Liver (tissue), 3 donors: ENCODE measurements at regions not wholly inside any gene's neighbourhood (a gene's known extent, or its start where the extent isn't known, plus 50 kb on each side); places are given as distances from the start of the nearest gene placed in this dataset.

ENCODE experiments used
- EGR1 ChIP-seq, 2 donors: IDR thresholded peaks; 2 replicates each; pipeline ENCODE4 v1.6.1; 2016 to 2018; ENCODE audit warnings: antibody characterized with exemption in 2 of 2, low read depth in 2 of 2
- FOXA1 ChIP-seq: IDR thresholded peaks from 2 replicates; pipeline ENCODE4 v1.6.1; 2016; ENCODE audit warnings: antibody characterized with exemption
- GABPA ChIP-seq, 2 donors: IDR thresholded peaks in 1 of 2; conservative IDR thresholded peaks in 1 of 2; 2 replicates each; pipeline ENCODE4 v1.6.1; 2016; ENCODE audit warnings: antibody characterized with exemption in 2 of 2, mild to moderate bottlenecking in 1 of 2, moderate library complexity in 1 of 2
- HNF4A ChIP-seq, 2 donors: conservative IDR thresholded peaks; 2 replicates each; pipeline ENCODE4 v1.6.1; 2016; ENCODE audit warnings: antibody characterized with exemption in 2 of 2, mild to moderate bottlenecking in 2 of 2
- HNF4G ChIP-seq: IDR thresholded peaks from 2 replicates; pipeline ENCODE4 v1.6.1; 2016; ENCODE audit warnings: antibody characterized with exemption
- RAD21 ChIP-seq, 2 donors: IDR thresholded peaks; 2 replicates each; pipeline ENCODE4 v1.6.1; 2016; ENCODE audit warnings: antibody characterized with exemption in 2 of 2, mild to moderate bottlenecking in 2 of 2
- RXRA ChIP-seq, 2 donors: IDR thresholded peaks; 2 replicates each; pipeline ENCODE4 v1.6.1; 2017 to 2018; ENCODE audit warnings: antibody characterized with exemption in 2 of 2, mild to moderate bottlenecking in 1 of 2
- SP1 ChIP-seq: IDR thresholded peaks from 2 replicates; pipeline ENCODE4 v1.6.1; 2018; ENCODE audit warnings: antibody characterized with exemption, mild to moderate bottlenecking
- TAF1 ChIP-seq: conservative IDR thresholded peaks from 2 replicates; pipeline ENCODE4 v1.6.1; 2016; ENCODE audit warnings: antibody characterized with exemption, mild to moderate bottlenecking
- YY1 ChIP-seq: IDR thresholded peaks from 2 replicates; pipeline ENCODE4 v1.6.1; 2016; ENCODE audit warnings: antibody characterized with exemption, mild to moderate bottlenecking
- TF ChIP-seq, protein P1 (sequence below): fragments of 150-350 bp; IDR thresholded peaks from 2 replicates; pipeline ENCODE4 v1.5.1; 2017; ENCODE audit warnings: improper control_type of control experiment, low read depth, low read length; ENCODE audit not compliant: missing input control
- TF ChIP-seq, protein P2 (sequence below): IDR thresholded peaks from 2 replicates; pipeline ENCODE4 v1.6.1; 2016; ENCODE audit warnings: antibody characterized with exemption, mild to moderate bottlenecking
- TF ChIP-seq, protein P3 (sequence below): IDR thresholded peaks from 2 replicates; pipeline ENCODE4 v1.6.1; 2016; ENCODE audit warnings: antibody characterized with exemption
- TF ChIP-seq, protein P4 (sequence below): IDR thresholded peaks from 2 replicates; pipeline ENCODE4 v1.6.1; 2016; ENCODE audit warnings: antibody characterized with exemption
- donor health status: healthy.
- donor health status: healthy.

DNA sequence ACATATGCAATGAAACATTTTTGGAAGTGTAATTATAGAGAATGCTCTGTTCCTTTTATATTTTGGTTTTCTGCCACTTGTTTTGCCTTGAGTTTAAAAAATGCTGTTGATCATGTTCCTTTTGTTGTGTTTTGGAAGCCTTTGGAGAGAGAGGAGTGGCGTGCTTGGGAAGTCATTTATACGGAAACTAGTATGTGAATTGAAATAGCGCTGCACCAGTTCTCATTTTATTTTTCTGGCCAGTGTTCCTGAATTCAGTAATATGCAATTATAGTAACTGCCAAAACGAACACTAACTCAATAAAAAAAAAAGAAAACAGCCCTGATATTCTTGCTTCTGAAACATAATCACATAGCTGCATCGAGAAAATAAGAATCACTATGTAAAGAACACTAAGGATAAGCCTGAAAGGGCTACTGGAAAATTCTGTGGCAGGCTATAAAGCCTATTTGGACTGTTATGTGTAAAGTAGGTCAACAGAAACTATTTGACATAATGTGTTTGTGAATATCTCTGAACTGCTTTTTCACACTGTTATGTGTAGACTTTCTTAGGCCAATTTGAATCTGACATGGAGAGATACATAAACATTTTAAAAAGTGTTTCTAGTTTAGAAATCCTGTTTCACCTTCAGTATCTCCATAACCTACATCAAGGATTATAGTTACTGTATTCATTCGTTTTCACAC lies 742.0 kb downstream of the KCNT2 start:
- TF ChIP-seq, protein P1, sequence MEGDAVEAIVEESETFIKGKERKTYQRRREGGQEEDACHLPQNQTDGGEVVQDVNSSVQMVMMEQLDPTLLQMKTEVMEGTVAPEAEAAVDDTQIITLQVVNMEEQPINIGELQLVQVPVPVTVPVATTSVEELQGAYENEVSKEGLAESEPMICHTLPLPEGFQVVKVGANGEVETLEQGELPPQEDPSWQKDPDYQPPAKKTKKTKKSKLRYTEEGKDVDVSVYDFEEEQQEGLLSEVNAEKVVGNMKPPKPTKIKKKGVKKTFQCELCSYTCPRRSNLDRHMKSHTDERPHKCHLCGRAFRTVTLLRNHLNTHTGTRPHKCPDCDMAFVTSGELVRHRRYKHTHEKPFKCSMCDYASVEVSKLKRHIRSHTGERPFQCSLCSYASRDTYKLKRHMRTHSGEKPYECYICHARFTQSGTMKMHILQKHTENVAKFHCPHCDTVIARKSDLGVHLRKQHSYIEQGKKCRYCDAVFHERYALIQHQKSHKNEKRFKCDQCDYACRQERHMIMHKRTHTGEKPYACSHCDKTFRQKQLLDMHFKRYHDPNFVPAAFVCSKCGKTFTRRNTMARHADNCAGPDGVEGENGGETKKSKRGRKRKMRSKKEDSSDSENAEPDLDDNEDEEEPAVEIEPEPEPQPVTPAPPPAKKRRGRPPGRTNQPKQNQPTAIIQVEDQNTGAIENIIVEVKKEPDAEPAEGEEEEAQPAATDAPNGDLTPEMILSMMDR, result no peak
- TF ChIP-seq, protein P2, sequence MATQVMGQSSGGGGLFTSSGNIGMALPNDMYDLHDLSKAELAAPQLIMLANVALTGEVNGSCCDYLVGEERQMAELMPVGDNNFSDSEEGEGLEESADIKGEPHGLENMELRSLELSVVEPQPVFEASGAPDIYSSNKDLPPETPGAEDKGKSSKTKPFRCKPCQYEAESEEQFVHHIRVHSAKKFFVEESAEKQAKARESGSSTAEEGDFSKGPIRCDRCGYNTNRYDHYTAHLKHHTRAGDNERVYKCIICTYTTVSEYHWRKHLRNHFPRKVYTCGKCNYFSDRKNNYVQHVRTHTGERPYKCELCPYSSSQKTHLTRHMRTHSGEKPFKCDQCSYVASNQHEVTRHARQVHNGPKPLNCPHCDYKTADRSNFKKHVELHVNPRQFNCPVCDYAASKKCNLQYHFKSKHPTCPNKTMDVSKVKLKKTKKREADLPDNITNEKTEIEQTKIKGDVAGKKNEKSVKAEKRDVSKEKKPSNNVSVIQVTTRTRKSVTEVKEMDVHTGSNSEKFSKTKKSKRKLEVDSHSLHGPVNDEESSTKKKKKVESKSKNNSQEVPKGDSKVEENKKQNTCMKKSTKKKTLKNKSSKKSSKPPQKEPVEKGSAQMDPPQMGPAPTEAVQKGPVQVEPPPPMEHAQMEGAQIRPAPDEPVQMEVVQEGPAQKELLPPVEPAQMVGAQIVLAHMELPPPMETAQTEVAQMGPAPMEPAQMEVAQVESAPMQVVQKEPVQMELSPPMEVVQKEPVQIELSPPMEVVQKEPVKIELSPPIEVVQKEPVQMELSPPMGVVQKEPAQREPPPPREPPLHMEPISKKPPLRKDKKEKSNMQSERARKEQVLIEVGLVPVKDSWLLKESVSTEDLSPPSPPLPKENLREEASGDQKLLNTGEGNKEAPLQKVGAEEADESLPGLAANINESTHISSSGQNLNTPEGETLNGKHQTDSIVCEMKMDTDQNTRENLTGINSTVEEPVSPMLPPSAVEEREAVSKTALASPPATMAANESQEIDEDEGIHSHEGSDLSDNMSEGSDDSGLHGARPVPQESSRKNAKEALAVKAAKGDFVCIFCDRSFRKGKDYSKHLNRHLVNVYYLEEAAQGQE, result no peak
- no peak for TF ChIP-seq YY1
- TF ChIP-seq SP1, result no peak
- no peak for TF ChIP-seq FOXA1
- no peak for TF ChIP-seq GABPA (IDR thresholded peaks at IDR 0.05 in 1 of 2, conservative IDR thresholded peaks at IDR 0.05 in 1 of 2)
- TF ChIP-seq EGR1 (IDR thresholded peaks at IDR 0.05; ENCODE audit: low read depth in 2 of 2), result no peak
- no peak for TF ChIP-seq RAD21 (IDR thresholded peaks at IDR 0.05)
- TF ChIP-seq, protein P3, sequence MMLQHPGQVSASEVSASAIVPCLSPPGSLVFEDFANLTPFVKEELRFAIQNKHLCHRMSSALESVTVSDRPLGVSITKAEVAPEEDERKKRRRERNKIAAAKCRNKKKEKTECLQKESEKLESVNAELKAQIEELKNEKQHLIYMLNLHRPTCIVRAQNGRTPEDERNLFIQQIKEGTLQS, result no peak
- TF ChIP-seq HNF4G, result no peak
- TF ChIP-seq, protein P4, sequence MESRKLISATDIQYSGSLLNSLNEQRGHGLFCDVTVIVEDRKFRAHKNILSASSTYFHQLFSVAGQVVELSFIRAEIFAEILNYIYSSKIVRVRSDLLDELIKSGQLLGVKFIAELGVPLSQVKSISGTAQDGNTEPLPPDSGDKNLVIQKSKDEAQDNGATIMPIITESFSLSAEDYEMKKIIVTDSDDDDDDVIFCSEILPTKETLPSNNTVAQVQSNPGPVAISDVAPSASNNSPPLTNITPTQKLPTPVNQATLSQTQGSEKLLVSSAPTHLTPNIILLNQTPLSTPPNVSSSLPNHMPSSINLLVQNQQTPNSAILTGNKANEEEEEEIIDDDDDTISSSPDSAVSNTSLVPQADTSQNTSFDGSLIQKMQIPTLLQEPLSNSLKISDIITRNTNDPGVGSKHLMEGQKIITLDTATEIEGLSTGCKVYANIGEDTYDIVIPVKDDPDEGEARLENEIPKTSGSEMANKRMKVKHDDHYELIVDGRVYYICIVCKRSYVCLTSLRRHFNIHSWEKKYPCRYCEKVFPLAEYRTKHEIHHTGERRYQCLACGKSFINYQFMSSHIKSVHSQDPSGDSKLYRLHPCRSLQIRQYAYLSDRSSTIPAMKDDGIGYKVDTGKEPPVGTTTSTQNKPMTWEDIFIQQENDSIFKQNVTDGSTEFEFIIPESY, result no peak
- no peak for TF ChIP-seq HNF4A (conservative IDR thresholded peaks at IDR 0.05)
- no peak for TF ChIP-seq RXRA (IDR thresholded peaks at IDR 0.05)
- TF ChIP-seq TAF1, result no peak
